WTC11 (cell line): ENCODE measurements at regions not wholly inside any gene's neighbourhood (a gene's known extent, or its start where the extent isn't known, plus 50 kb on each side); places are given as distances from the start of the nearest gene placed in this dataset.

Experiments used
- ATF1 ChIP-seq: sonication (generic); formaldehyde crosslinking; IDR thresholded peaks from 2 replicates; pipeline ENCODE4 v1.8.1; 2023; ENCODE audit warnings: mild to moderate bottlenecking, moderate library complexity, missing genetic modification reagents
- CTCF ChIP-seq: fragments of 200-600 bp; IDR thresholded peaks from 2 replicates; pipeline ENCODE4 v1.8.0; 2022; ENCODE audit warnings: antibody characterized with exemption
- FOXP1 ChIP-seq: sonication (generic); formaldehyde crosslinking; IDR thresholded peaks from 2 replicates; pipeline ENCODE4 v1.8.0; 2022; ENCODE audit warnings: missing genetic modification reagents, mild to moderate bottlenecking, moderate library complexity, borderline replicate concordance
- IRF2 ChIP-seq: sonication (generic); formaldehyde crosslinking; IDR thresholded peaks from 2 replicates; pipeline ENCODE4 v1.8.0; 2022; ENCODE audit warnings: low read depth, missing genetic modification reagents, borderline replicate concordance
- SP1 ChIP-seq: sonication (generic); formaldehyde crosslinking; conservative IDR thresholded peaks from 2 replicates; pipeline ENCODE4 v1.8.1; 2022; ENCODE audit warnings: missing genetic modification reagents
- ZNF121 ChIP-seq: sonication (generic); formaldehyde crosslinking; IDR thresholded peaks from 2 replicates; pipeline ENCODE4 v1.8.0; 2023; ENCODE audit warnings: missing genetic modification reagents

GRCh38 chr10:129207297-129207696, 259.7 kb upstream of the MGMT start:
- TF ChIP-seq CTCF (no peak), SP1 (CRISPR knock-in tag) (no peak), ZNF121 (CRISPR knock-in tag) (no peak), FOXP1 (no peak), IRF2 (CRISPR knock-in tag) (no peak), ATF1 (CRISPR knock-in tag) (no peak)
